Stimulated activated CD8-positive, alpha-beta memory T cell treated with anti-CD3 and anti-CD28 coated beads, Interleukin-12 subunit alpha, Interleukin-12 subunit beta, amount 100 ng/mL, for 4 hours (primary cell): ENCODE measurements at regions not wholly inside any gene's neighbourhood (a gene's known extent, or its start where the extent isn't known, plus 50 kb on each side); places are given as distances from the start of the nearest gene placed in this dataset.
"Not testable (repeated sequence)": the region's sequence is repeated elsewhere in the genome, so short reads cannot be mapped to it uniquely, and the experiment has no call there.

Source experiments
- DNase-seq: peaks from one replicate; pipeline ENCODE4 v3.0.0-alpha.2; 2020; ENCODE audit warnings: low read depth

GRCh38 chr3:194189243-194189791 lies 53.4 kb downstream of the HES1 start:
- DNase-seq, result no peak

- DNase-seq, result not testable (repeated sequence)
Observed at GRCh38 chr3:194191850-194192249, 55.9 kb downstream of the HES1 start.

GRCh38 chr3:194194051-194194756 lies 58.3 kb downstream of the HES1 start:
- DNase-seq, result no peak

- DNase-seq, result no peak
Observed at GRCh38 chr3:194194757-194195085, 58.8 kb downstream of the HES1 start.

GRCh38 chr3:194195611-194196010 lies 59.7 kb downstream of the HES1 start:
- no peak for DNase-seq

GRCh38 chr3:194196876-194197275 lies 60.9 kb downstream of the HES1 start:
- no peak for DNase-seq

GRCh38 chr3:194197396-194197960 lies 61.5 kb downstream of the HES1 start:
- no peak for DNase-seq

- DNase-seq, result no peak
Observed at GRCh38 chr3:194197981-194198695, 62.2 kb downstream of the HES1 start.

- no peak for DNase-seq
Observed at GRCh38 chr3:194198938-194199337, 63.0 kb downstream of the HES1 start.

GRCh38 chr3:194200422-194201081 lies 64.6 kb downstream of the HES1 start:
- no peak for DNase-seq

GRCh38 chr3:194201953-194202666 lies 66.2 kb downstream of the HES1 start:
- no peak for DNase-seq

- DNase-seq, result no peak
Observed at GRCh38 chr3:194203482-194204041, 67.6 kb downstream of the HES1 start.

- DNase-seq, result no peak
Observed at GRCh38 chr3:194204042-194204987, 68.4 kb downstream of the HES1 start.

GRCh38 chr3:194205675-194206133 lies 69.8 kb downstream of the HES1 start:
- no peak for DNase-seq

- DNase-seq, result no peak
Observed at GRCh38 chr3:194206320-194206719, 70.4 kb downstream of the HES1 start.

GRCh38 chr3:194208709-194209108 lies 72.8 kb downstream of the HES1 start:
- DNase-seq, result no peak

GRCh38 chr3:194212161-194212844 lies 76.4 kb downstream of the HES1 start:
- DNase-seq, result no peak

GRCh38 chr3:194212845-194213331 lies 76.9 kb downstream of the HES1 start:
- DNase-seq, result no peak

- DNase-seq, result no peak
Observed at GRCh38 chr3:194215392-194215791, 79.4 kb downstream of the HES1 start.
